ENCODE measurements at regions not wholly inside any gene's neighbourhood (a gene's known extent, or its start where the extent isn't known, plus 50 kb on each side); places are given as distances from the start of the nearest gene placed in this dataset.

DNA sequence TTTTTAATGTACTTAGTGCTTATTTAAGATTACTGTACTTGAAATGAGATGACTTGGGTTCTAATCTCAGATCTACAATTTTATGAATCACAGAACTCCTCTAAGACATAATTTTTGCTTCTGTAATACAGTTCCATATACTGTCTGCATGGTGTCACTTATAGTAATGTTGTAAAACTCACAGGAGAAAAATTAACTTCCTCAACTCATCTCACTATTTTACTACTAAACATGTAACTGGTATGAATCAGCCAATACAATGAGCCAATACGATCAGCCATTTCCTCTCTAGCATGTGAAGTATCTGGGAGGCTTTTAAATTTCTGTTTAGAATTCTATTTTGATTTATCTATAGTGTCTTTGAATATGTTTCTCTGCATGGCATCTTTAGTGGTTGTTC lies 85.3 kb downstream of the NHLRC3 start:
- H3K4me3 ChIP-seq (ENCODE audit: low read length, poor library complexity, severe bottlenecking), result no peak overlapping the region
- H4K20me1 ChIP-seq (ENCODE audit: insufficient read depth, low read length, poor library complexity, severe bottlenecking), result no peaks in the 10 kb centered on the region
- H3F3A ChIP-seq (ENCODE audit: low read depth), result no peaks in the 10 kb centered on the region
- H3K4me1 ChIP-seq (ENCODE audit: insufficient read depth, low read length, poor library complexity, severe bottlenecking), result no peaks in the 10 kb centered on the region
- H3K27me3 ChIP-seq (ENCODE audit: insufficient read depth, low read length, poor library complexity, severe bottlenecking), result no peaks in the 10 kb centered on the region
- no peaks in the 10 kb centered on the region for H3K9me3 ChIP-seq (ENCODE audit: insufficient read depth, low read depth, low read length)
- no peaks in the 10 kb centered on the region for H3K79me2 ChIP-seq (ENCODE audit: insufficient read depth, low read length)
- no peak overlapping the region for H2AFZ ChIP-seq (ENCODE audit: low read length)
- H3K9me2 ChIP-seq (replicated peaks; ENCODE audit: low read depth, low read length), result no peaks in the 10 kb centered on the region
- no peaks in the 10 kb centered on the region for H3K36me3 ChIP-seq (ENCODE audit: insufficient read depth, low read length)
- H3K9ac ChIP-seq (ENCODE audit: low read depth, low read length, poor library complexity, severe bottlenecking), result no peak overlapping the region
- no peak for TF ChIP-seq CTCF (conservative IDR thresholded peaks at IDR 0.05; ENCODE audit: low read length)
- TF ChIP-seq EZH2phosphoT487 (IDR thresholded peaks at IDR 0.05; ENCODE audit: borderline replicate concordance), result no peak
- H3K4me2 ChIP-seq (ENCODE audit: low read depth, low read length, poor library complexity, severe bottlenecking), result no peak overlapping the region

- no peak overlapping the region for H2AFZ ChIP-seq (ENCODE audit: low read length)
- H3K4me2 ChIP-seq (ENCODE audit: low read depth, low read length, poor library complexity, severe bottlenecking), result no peak overlapping the region
- H3K9me3 ChIP-seq (ENCODE audit: insufficient read depth, low read depth, low read length), result no peaks in the 10 kb centered on the region
- H3K79me2 ChIP-seq (ENCODE audit: insufficient read depth, low read length), result no peaks in the 10 kb centered on the region
- H3K4me3 ChIP-seq (ENCODE audit: low read length, poor library complexity, severe bottlenecking), result no peak overlapping the region
- H4K20me1 ChIP-seq (ENCODE audit: insufficient read depth, low read length, poor library complexity, severe bottlenecking), result no peaks in the 10 kb centered on the region
- H3K9me2 ChIP-seq (replicated peaks; ENCODE audit: low read depth, low read length), result no peaks in the 10 kb centered on the region
- H3K27me3 ChIP-seq (ENCODE audit: insufficient read depth, low read length, poor library complexity, severe bottlenecking), result no peaks in the 10 kb centered on the region
- no peak overlapping the region for H3K9ac ChIP-seq (ENCODE audit: low read depth, low read length, poor library complexity, severe bottlenecking)
- H3F3A ChIP-seq (ENCODE audit: low read depth), result no peaks in the 10 kb centered on the region
- no peak for TF ChIP-seq EZH2phosphoT487 (IDR thresholded peaks at IDR 0.05; ENCODE audit: borderline replicate concordance)
- no peak for TF ChIP-seq CTCF (conservative IDR thresholded peaks at IDR 0.05; ENCODE audit: low read length)
- H3K36me3 ChIP-seq (ENCODE audit: insufficient read depth, low read length), result no peaks in the 10 kb centered on the region
- no peaks in the 10 kb centered on the region for H3K4me1 ChIP-seq (ENCODE audit: insufficient read depth, low read length, poor library complexity, severe bottlenecking)
Observed at GRCh38 chr13:39129213-39129612, 91.0 kb downstream of the NHLRC3 start.

DNA sequence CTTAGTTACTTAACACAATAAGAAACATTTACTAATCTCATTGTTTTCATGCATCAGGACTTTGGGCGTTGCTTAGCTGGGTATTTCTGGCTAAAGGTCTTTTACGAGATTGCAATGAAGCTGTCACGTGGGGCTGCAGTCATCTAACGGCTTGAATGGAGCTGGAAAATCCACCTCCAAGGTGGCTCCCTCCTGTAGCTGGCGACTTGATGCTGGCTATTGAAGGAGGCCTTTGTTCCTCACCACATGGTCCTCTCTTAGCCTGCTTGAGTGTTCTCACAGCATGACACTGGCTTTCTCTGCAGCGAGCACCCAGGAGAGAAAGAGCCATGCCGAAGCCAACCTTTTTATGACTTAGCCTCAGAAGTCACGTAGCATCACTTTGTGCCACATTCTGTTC lies 92.0 kb downstream of the NHLRC3 start:
- Histone ChIP-seq H3F3A (ENCODE audit: low read depth) (no peaks in the 10 kb centered on the region), H2AFZ (ENCODE audit: low read length) (no peak overlapping the region)

More for the DNA sequence above, 92.0 kb downstream of the NHLRC3 start:
- Histone ChIP-seq H3K9me3 (ENCODE audit: insufficient read depth, low read depth, low read length) (no peaks in the 10 kb centered on the region), H3K4me3 (ENCODE audit: low read length, poor library complexity, severe bottlenecking) (no peak overlapping the region), H3K36me3 (ENCODE audit: insufficient read depth, low read length) (no peaks in the 10 kb centered on the region), H3K9ac (ENCODE audit: low read depth, low read length, poor library complexity, severe bottlenecking) (no peak overlapping the region), H3K4me2 (ENCODE audit: low read depth, low read length, poor library complexity, severe bottlenecking) (no peak overlapping the region), H4K20me1 (ENCODE audit: insufficient read depth, low read length, poor library complexity, severe bottlenecking) (no peaks in the 10 kb centered on the region), H3K4me1 (ENCODE audit: insufficient read depth, low read length, poor library complexity, severe bottlenecking) (no peaks in the 10 kb centered on the region), H3K79me2 (ENCODE audit: insufficient read depth, low read length) (no peaks in the 10 kb centered on the region), H3K9me2 (replicated peaks; ENCODE audit: low read depth, low read length) (no peaks in the 10 kb centered on the region), H3K27me3 (ENCODE audit: insufficient read depth, low read length, poor library complexity, severe bottlenecking) (no peaks in the 10 kb centered on the region)
- no peak for TF ChIP-seq EZH2phosphoT487 (IDR thresholded peaks at IDR 0.05; ENCODE audit: borderline replicate concordance)
- no peak for TF ChIP-seq CTCF (conservative IDR thresholded peaks at IDR 0.05; ENCODE audit: low read length)

Measured in Loucy (cell line).